ENCODE measurements at regions not wholly inside any gene's neighbourhood (a gene's known extent, or its start where the extent isn't known, plus 50 kb on each side); places are given as distances from the start of the nearest gene placed in this dataset.

- TF ChIP-seq CTCF (IDR thresholded peaks at IDR 0.05) (no peak), POLR2AphosphoS5 (IDR thresholded peaks at IDR 0.05) (no peak), POLR2A (IDR thresholded peaks at IDR 0.05; ENCODE audit: low read depth) (no peak)
Measured at GRCh38 chr12:69002969-69003368, 70.0 kb upstream of the CPM start.

All from esophagus muscularis mucosa (tissue), 3 donors.